ENCODE measurements at regions not wholly inside any gene's neighbourhood (a gene's known extent, or its start where the extent isn't known, plus 50 kb on each side); places are given as distances from the start of the nearest gene placed in this dataset.

- H3K27ac ChIP-seq, result no peak overlapping the region
- no peaks in the 10 kb centered on the region for H3K79me2 ChIP-seq
- H3K9me3 ChIP-seq (ENCODE audit: control insufficient read depth, low read length), result no peaks in the 10 kb centered on the region
- H3K27me3 ChIP-seq (ENCODE audit: control insufficient read depth, insufficient read depth, low read length), result no peaks in the 10 kb centered on the region
- no peak overlapping the region for H2AFZ ChIP-seq
- no peak overlapping the region for H3K9ac ChIP-seq
- no peak for TF ChIP-seq CTCF (IDR thresholded peaks at IDR 0.05)
- no peaks in the 10 kb centered on the region for H3K4me1 ChIP-seq
- H3K4me3 ChIP-seq (ENCODE audit: low read depth, low read length), result no peak overlapping the region
- no peak overlapping the region for H3K4me2 ChIP-seq (ENCODE audit: low read length)
- no peaks in the 10 kb centered on the region for H3K36me3 ChIP-seq (ENCODE audit: control insufficient read depth, insufficient read depth, low read length)
These were observed 187.1 kb downstream of the SOX4 start for GRCh38 chr6:21780679-21781078.

- Histone ChIP-seq H3K9ac (no peak overlapping the region), H3K4me2 (ENCODE audit: low read length) (no peak overlapping the region), H2AFZ (no peak overlapping the region), H3K27me3 (ENCODE audit: control insufficient read depth, insufficient read depth, low read length) (no peaks in the 10 kb centered on the region), H3K79me2 (no peaks in the 10 kb centered on the region), H3K9me3 (ENCODE audit: control insufficient read depth, low read length) (no peaks in the 10 kb centered on the region), H3K4me1 (no peaks in the 10 kb centered on the region), H3K36me3 (ENCODE audit: control insufficient read depth, insufficient read depth, low read length) (no peaks in the 10 kb centered on the region), H3K27ac (no peak overlapping the region), H3K4me3 (ENCODE audit: low read depth, low read length) (no peak overlapping the region)
- no peak for TF ChIP-seq CTCF (IDR thresholded peaks at IDR 0.05)
These were observed 187.6 kb downstream of the SOX4 start for GRCh38 chr6:21781128-21781527.

- no peak for TF ChIP-seq CTCF (IDR thresholded peaks at IDR 0.05)
- H3K9me3 ChIP-seq (ENCODE audit: control insufficient read depth, low read length), result no peaks in the 10 kb centered on the region
These were observed 191.6 kb downstream of the SOX4 start for GRCh38 chr6:21785164-21785563.

GRCh38 chr6:21791056-21791455, 197.5 kb downstream of the SOX4 start:
- H3K27me3 ChIP-seq (ENCODE audit: control insufficient read depth, insufficient read depth, low read length), result no peaks in the 10 kb centered on the region
- H3K27ac ChIP-seq, result no peak overlapping the region
- H3K4me1 ChIP-seq, result no peaks in the 10 kb centered on the region
- H3K9me3 ChIP-seq (ENCODE audit: control insufficient read depth, low read length), result no peaks in the 10 kb centered on the region
- TF ChIP-seq CTCF (IDR thresholded peaks at IDR 0.05), result no peak
- H3K36me3 ChIP-seq (ENCODE audit: control insufficient read depth, insufficient read depth, low read length), result no peaks in the 10 kb centered on the region
- H2AFZ ChIP-seq, result no peak overlapping the region
- no peak overlapping the region for H3K9ac ChIP-seq
- no peak overlapping the region for H3K4me2 ChIP-seq (ENCODE audit: low read length)
- no peak overlapping the region for H3K4me3 ChIP-seq (ENCODE audit: low read depth, low read length)
- H3K79me2 ChIP-seq, result no peaks in the 10 kb centered on the region

More at GRCh38 chr6:21785164-21785563, 191.6 kb downstream of the SOX4 start:
- H3K4me3 ChIP-seq (ENCODE audit: low read depth, low read length), result no peak overlapping the region
- H2AFZ ChIP-seq, result peak overlapping the region; percentile 3
- no peaks in the 10 kb centered on the region for H3K27me3 ChIP-seq (ENCODE audit: control insufficient read depth, insufficient read depth, low read length)
- no peaks in the 10 kb centered on the region for H3K4me1 ChIP-seq
- H3K4me2 ChIP-seq (ENCODE audit: low read length), result no peak overlapping the region
- no peak overlapping the region for H3K9ac ChIP-seq
- H3K27ac ChIP-seq, result no peak overlapping the region
- H3K36me3 ChIP-seq (ENCODE audit: control insufficient read depth, insufficient read depth, low read length), result no peaks in the 10 kb centered on the region
- no peaks in the 10 kb centered on the region for H3K79me2 ChIP-seq

GRCh38 chr6:21791581-21791980, 198.0 kb downstream of the SOX4 start:
- no peaks in the 10 kb centered on the region for H3K79me2 ChIP-seq
- no peak overlapping the region for H3K27ac ChIP-seq
- H3K36me3 ChIP-seq (ENCODE audit: control insufficient read depth, insufficient read depth, low read length), result no peaks in the 10 kb centered on the region
- TF ChIP-seq CTCF (IDR thresholded peaks at IDR 0.05), result no peak
- no peaks in the 10 kb centered on the region for H3K9me3 ChIP-seq (ENCODE audit: control insufficient read depth, low read length)
- no peaks in the 10 kb centered on the region for H3K4me1 ChIP-seq
- H3K27me3 ChIP-seq (ENCODE audit: control insufficient read depth, insufficient read depth, low read length), result no peaks in the 10 kb centered on the region
- no peak overlapping the region for H3K9ac ChIP-seq
- H3K4me3 ChIP-seq (ENCODE audit: low read depth, low read length), result no peak overlapping the region
- no peak overlapping the region for H2AFZ ChIP-seq
- no peak overlapping the region for H3K4me2 ChIP-seq (ENCODE audit: low read length)
